H1 (cell line): ENCODE measurements at regions not wholly inside any gene's neighbourhood (a gene's known extent, or its start where the extent isn't known, plus 50 kb on each side); places are given as distances from the start of the nearest gene placed in this dataset.

Source experiments
- CTCF ChIA-PET: fragments of 300-600 bp; sonication (Branson Sonifier 250); formaldehyde crosslinking; loops from one replicate; lab custom pipeline; 2021; ENCODE audit not compliant: partially characterized antibody; lab: Charles Lee
- POLR2A ChIA-PET: fragments of 300-600 bp; sonication (Branson Sonifier 250); formaldehyde crosslinking; loops from one replicate; lab custom pipeline; 2021; ENCODE audit warnings: inconsistent platforms; ENCODE audit not compliant: partially characterized antibody; lab: Charles Lee
- DNase-seq, 2 experiments: peaks; one replicate each; pipeline versions ENCODE4 v3.0.0 to v3.0.0-alpha.2; 2010 to 2022; ENCODE audit warnings: low spot score in 2 of 2, low read depth in 1 of 2, mixed read lengths in 1 of 2
- FAIRE-seq: peaks from 2 replicates; lab custom pipeline; 2011; peaks lifted over from hg19 to GRCh38; lab: Jason Lieb, UNC
- H2AFZ ChIP-seq: 2 replicates; pipeline ENCODE4 v1.8.1; 2012; ENCODE audit warnings: low read length, inconsistent platforms
- H2AK5ac ChIP-seq: 2 replicates; pipeline ENCODE4 v1.6.1; 2013; ENCODE audit warnings: low read depth, low read length
- H2BK120ac ChIP-seq: replicated peaks from 2 replicates; pipeline ENCODE3; 2013; ENCODE audit warnings: low read depth, low read length, inconsistent platforms
- H2BK12ac ChIP-seq: 2 replicates; pipeline ENCODE4 v1.6.1; 2013; ENCODE audit warnings: low read depth, low read length
- H2BK15ac ChIP-seq: 2 replicates; pipeline ENCODE4 v1.6.1; 2013; ENCODE audit warnings: low read length
- H2BK20ac ChIP-seq: 2 replicates; pipeline ENCODE4 v1.6.1; 2013; ENCODE audit warnings: low read length
- H2BK5ac ChIP-seq: 2 replicates; pipeline ENCODE4 v1.6.1; 2013; ENCODE audit warnings: low read depth, low read length
- H3K14ac ChIP-seq: 2 replicates; pipeline ENCODE4 v1.6.1; 2013; ENCODE audit warnings: inconsistent platforms; ENCODE audit not compliant: insufficient read length
- H3K18ac ChIP-seq: 2 replicates; pipeline ENCODE4 v1.6.1; 2013; ENCODE audit warnings: low read length; ENCODE audit errors: extremely low read depth
- H3K23ac ChIP-seq: 2 replicates; pipeline ENCODE4 v1.6.1; 2013; ENCODE audit warnings: inconsistent platforms; ENCODE audit not compliant: insufficient read length
- H3K23me2 ChIP-seq: 2 replicates; pipeline ENCODE4 v1.6.1; 2013; ENCODE audit warnings: low read depth, low read length
- H3K27ac ChIP-seq: 2 replicates; pipeline ENCODE4 v1.6.1; 2011; ENCODE audit warnings: low read depth, low read length, inconsistent platforms
- H3K27me3 ChIP-seq, 4 experiments: replicated peaks in 1 of 4; 1 replicate in 1 of 4; 2 replicates in 3 of 4; pipeline versions ENCODE4 v1.6.1 to v1.8.1; 2011 to 2013; ENCODE audit warnings: low read length in 3 of 4, mild to moderate bottlenecking in 3 of 4, inconsistent platforms in 2 of 4, mixed read lengths in 2 of 4, moderate library complexity in 1 of 4; ENCODE audit not compliant: control insufficient read depth in 3 of 4, insufficient read depth in 3 of 4; ENCODE audit errors: extremely low read depth in 1 of 4
- H3K36me3 ChIP-seq, 4 experiments: 2 replicates each; pipeline versions ENCODE4 v1.6.1 to v1.8.1; 2011 to 2013; ENCODE audit warnings: mild to moderate bottlenecking in 4 of 4, low read length in 3 of 4, moderate library complexity in 2 of 4, control low read depth in 1 of 4, inconsistent platforms in 1 of 4; ENCODE audit not compliant: insufficient read depth in 4 of 4, control insufficient read depth in 2 of 4
- H3K4ac ChIP-seq: replicated peaks from 2 replicates; pipeline ENCODE3; 2013; ENCODE audit warnings: low read length, low read depth, mixed read lengths, inconsistent platforms; ENCODE audit not compliant: insufficient read length
- H3K4me1 ChIP-seq, 4 experiments: replicated peaks in 1 of 4; 1 replicate in 1 of 4; 2 replicates in 3 of 4; pipeline versions ENCODE4 v1.6.1 to v1.8.1; 2011 to 2013; ENCODE audit warnings: low read length in 3 of 4, inconsistent platforms in 2 of 4, mixed read lengths in 1 of 4; ENCODE audit not compliant: insufficient read depth in 4 of 4, control insufficient read depth in 3 of 4
- H3K4me2 ChIP-seq, 2 experiments: 2 replicates each; pipeline versions ENCODE4 v1.6.1 to v1.8.1; 2011 to 2013; ENCODE audit warnings: low read depth in 2 of 2, low read length in 2 of 2, control low read depth in 1 of 2, inconsistent platforms in 1 of 2, mild to moderate bottlenecking in 1 of 2; ENCODE audit not compliant: insufficient read depth in 1 of 2
- H3K4me3 ChIP-seq, 4 experiments: fragments of 200-600, 300-600 bp in 1 of 4; sonication (generic), shearing (Covaris generic), sonication (Bioruptor Twin) in 1 of 4; 2 replicates each; pipeline versions ENCODE4 v1.5.1 to v1.8.1; 2011 to 2016; ENCODE audit warnings: low read length in 4 of 4, low read depth in 3 of 4, control low read depth in 2 of 4, inconsistent platforms in 2 of 4, mild to moderate bottlenecking in 2 of 4, mixed read lengths in 1 of 4, moderate library complexity in 1 of 4; ENCODE audit not compliant: insufficient read depth in 2 of 4; ENCODE audit errors: extremely low read depth in 1 of 4
- H3K56ac ChIP-seq: replicated peaks from 2 replicates; pipeline ENCODE3; 2013; ENCODE audit warnings: low read depth, mild to moderate bottlenecking, mixed read lengths, low read length, inconsistent platforms; ENCODE audit not compliant: insufficient read length
- H3K79me1 ChIP-seq: 2 replicates; pipeline ENCODE4 v1.6.1; 2013; ENCODE audit warnings: low read depth, low read length, control low read depth
- H3K79me2 ChIP-seq, 2 experiments: 2 replicates each; pipeline versions ENCODE4 v1.6.1 to v1.8.1; 2012 to 2013; ENCODE audit warnings: low read length in 2 of 2, mild to moderate bottlenecking in 2 of 2, inconsistent platforms in 1 of 2; ENCODE audit not compliant: insufficient read depth in 2 of 2, control insufficient read depth in 1 of 2
- H3K9ac ChIP-seq, 4 experiments: replicated peaks in 1 of 4; 1 replicate in 1 of 4; 2 replicates in 3 of 4; pipeline versions ENCODE4 v1.6.1 to v1.8.1; 2011 to 2013; ENCODE audit warnings: low read depth in 3 of 4, low read length in 3 of 4, control low read depth in 2 of 4, mild to moderate bottlenecking in 2 of 4, moderate library complexity in 2 of 4, inconsistent platforms in 1 of 4; ENCODE audit errors: extremely low read depth in 1 of 4
- H3K9me3 ChIP-seq, 2 experiments: 2 replicates each; pipeline versions ENCODE4 v1.6.1 to v1.8.1; 2012 to 2013; ENCODE audit warnings: mild to moderate bottlenecking in 2 of 2, moderate library complexity in 2 of 2, control low read depth in 1 of 2, inconsistent platforms in 1 of 2, low read depth in 1 of 2, low read length in 1 of 2, mixed read lengths in 1 of 2; ENCODE audit not compliant: insufficient read depth in 2 of 2
- H4K20me1 ChIP-seq, 2 experiments: replicated peaks in 1 of 2; 2 replicates each; pipeline versions ENCODE3 to v1.8.1; 2011 to 2013; ENCODE audit warnings: inconsistent platforms in 2 of 2, low read length in 2 of 2, mild to moderate bottlenecking in 1 of 2; ENCODE audit not compliant: insufficient read depth in 2 of 2, control insufficient read depth in 1 of 2
- H4K5ac ChIP-seq: 2 replicates; pipeline ENCODE4 v1.6.1; 2013; ENCODE audit warnings: low read length, low read depth, mixed read lengths, inconsistent platforms; ENCODE audit not compliant: insufficient read length
- H4K8ac ChIP-seq: 2 replicates; pipeline ENCODE4 v1.8.0; 2013; ENCODE audit warnings: mild to moderate bottlenecking, moderate library complexity, low read length, inconsistent platforms; ENCODE audit not compliant: insufficient read depth; ENCODE audit errors: extremely low read depth
- H4K91ac ChIP-seq: replicated peaks from 2 replicates; pipeline ENCODE3; 2013; ENCODE audit warnings: low read length, mixed read lengths, inconsistent platforms; ENCODE audit not compliant: insufficient read length
- GTF2F1 ChIP-seq: IDR thresholded peaks from 2 replicates; pipeline ENCODE4 v1.6.1; 2012; ENCODE audit warnings: low read depth, low read length, improper control_type of control experiment, borderline replicate concordance
- HDAC6 ChIP-seq: IDR thresholded peaks from one replicate; pipeline ENCODE4 v1.7.1; 2012; ENCODE audit warnings: low read depth, mild to moderate bottlenecking, inconsistent platforms, low read length, moderate library complexity
- POU5F1 ChIP-seq: IDR thresholded peaks from 2 replicates; pipeline ENCODE4 v1.6.1; 2011; ENCODE audit warnings: low read depth, mild to moderate bottlenecking, low read length, moderate library complexity
- RAD21 ChIP-seq, 2 experiments: IDR thresholded peaks in 1 of 2; conservative IDR thresholded peaks in 1 of 2; 2 replicates each; pipeline ENCODE4 v1.6.1; 2011; ENCODE audit warnings: low read depth in 2 of 2, low read length in 2 of 2, improper control_type of control experiment in 1 of 2, inconsistent platforms in 1 of 2, mild to moderate bottlenecking in 1 of 2, moderate library complexity in 1 of 2
- SP2 ChIP-seq: IDR thresholded peaks from 2 replicates; pipeline ENCODE4 v1.6.1; 2012; ENCODE audit warnings: mild to moderate bottlenecking, low read length, inconsistent platforms
- WGBS, 2 experiments: shearing (Covaris generic) in 1 of 2; methylation state at CpG; one replicate each; pipeline versions ENCODE4 v1.1.6 to v1.1.7; 2013 to 2015; ENCODE audit warnings: low lambda C conversion rate in 2 of 2, mixed read lengths in 2 of 2, inconsistent platforms in 1 of 2, low coverage in 1 of 2, missing lambda C conversion rate in 1 of 2; ENCODE audit not compliant: insufficient replicate concordance in 2 of 2, insufficient coverage in 1 of 2, insufficient read length in 1 of 2; ENCODE audit errors: extremely low coverage in 1 of 2, missing lambda C conversion rate in 1 of 2; 5-methylcytosine and 5-hydroxymethylcytosine counted together

- FAIRE-seq (no peak), DNase-seq (no peak)
- Histone ChIP-seq H2BK15ac (no peak overlapping the region), H3K23me2 (no peaks in the 10 kb centered on the region), H2AFZ (no peak overlapping the region), H3K23ac (no peak overlapping the region), H3K4me2 (no peak overlapping the region), H2BK20ac (no peak overlapping the region), H3K4me3 (no peak overlapping the region), H3K56ac (no peak overlapping the region), H2AK5ac (no peak overlapping the region), H3K18ac (no peak overlapping the region), H3K9me3 (no peaks in the 10 kb centered on the region), H3K79me2 (no peaks in the 10 kb centered on the region), H4K5ac (no peak overlapping the region), H3K4me1 (no peaks in the 10 kb centered on the region), H3K36me3 (no peaks in the 10 kb centered on the region), H4K8ac (no peak overlapping the region), H3K79me1 (no peaks in the 10 kb centered on the region), H3K14ac (no peak overlapping the region), H4K91ac (no peak overlapping the region), H4K20me1 (no peaks in the 10 kb centered on the region), H2BK12ac (no peak overlapping the region), H3K27ac (no peak overlapping the region), H3K27me3 (no peaks in the 10 kb centered on the region), H2BK120ac (no peak overlapping the region), H3K9ac (no peak overlapping the region), H2BK5ac (no peak overlapping the region), H3K4ac (no peak overlapping the region)
- ChIA-PET CTCF (interaction anchor here (0.9 to 1.2 kb wide), 2 partner anchors 18 to 46 kb away, joined by 3 to 4 read pairs; no protein-coding TSS in a partner anchor), POLR2A (no interaction called here)
- WGBS, 2 experiments: 91% methylated on average over 3 of the region's 3 CpGs; no CpG with 5 or more reads in 1 of the 2 experiments
- TF ChIP-seq GTF2F1: no peak
- no peak for TF ChIP-seq HDAC6
- no peak for TF ChIP-seq POU5F1
- no peak for TF ChIP-seq RAD21 (IDR thresholded peaks at IDR 0.05 in 1 of 2, conservative IDR thresholded peaks at IDR 0.05 in 1 of 2; ENCODE audit: low read depth in 2 of 2, low read length in 2 of 2)
- TF ChIP-seq SP2: no peak
Observed at GRCh38 chr10:61071580-61071979, 127.6 kb upstream of the RHOBTB1 start.
